Liver (tissue), 8 donors: ENCODE measurements at regions not wholly inside any gene's neighbourhood (a gene's known extent, or its start where the extent isn't known, plus 50 kb on each side); places are given as distances from the start of the nearest gene placed in this dataset.

Experiments used
- DNase-seq: peaks from one replicate; pipeline ENCODE4 v3.0.0-alpha.2; 2017; ENCODE audit warnings: low spot score
- H3K27ac ChIP-seq, 2 donors: one replicate each; pipeline ENCODE4 v1.7.0; 2013; ENCODE audit warnings: inconsistent platforms in 2 of 2, low read length in 2 of 2, control low read depth in 1 of 2, low read depth in 1 of 2, mild to moderate bottlenecking in 1 of 2
- H3K27me3 ChIP-seq, 4 donors: one replicate each; pipeline versions ENCODE4 v1.6.1 to v1.7.0; 2013; ENCODE audit warnings: low read length in 3 of 4, inconsistent platforms in 1 of 4, mild to moderate bottlenecking in 1 of 4, moderate library complexity in 1 of 4; ENCODE audit not compliant: control insufficient read depth in 4 of 4, insufficient read depth in 4 of 4
- H3K36me3 ChIP-seq, 4 donors: one replicate each; pipeline versions ENCODE4 v1.6.1 to v1.7.0; 2013; ENCODE audit warnings: low read length in 3 of 4, mild to moderate bottlenecking in 3 of 4, low read depth in 1 of 4, moderate library complexity in 1 of 4; ENCODE audit not compliant: control insufficient read depth in 4 of 4, insufficient read depth in 3 of 4
- H3K4me1 ChIP-seq, 4 donors: one replicate each; pipeline versions ENCODE4 v1.6.1 to v1.7.0; 2013; ENCODE audit warnings: low read length in 3 of 4, mild to moderate bottlenecking in 3 of 4, moderate library complexity in 1 of 4; ENCODE audit not compliant: control insufficient read depth in 4 of 4, insufficient read depth in 4 of 4
- H3K4me3 ChIP-seq, 3 donors: one replicate each; pipeline versions ENCODE4 v1.6.1 to v1.7.0; 2013; ENCODE audit warnings: low read length in 3 of 3, control low read depth in 1 of 3, low read depth in 1 of 3, mild to moderate bottlenecking in 1 of 3
- H3K9ac ChIP-seq, 2 donors: one replicate each; pipeline ENCODE4 v1.7.0; 2013; ENCODE audit warnings: low read length in 2 of 2, mild to moderate bottlenecking in 2 of 2, moderate library complexity in 2 of 2, control low read depth in 1 of 2, low read depth in 1 of 2
- H3K9me3 ChIP-seq, 4 donors: one replicate each; pipeline versions ENCODE4 v1.6.1 to v1.7.0; 2013; ENCODE audit warnings: low read length in 3 of 4; ENCODE audit not compliant: control insufficient read depth in 4 of 4
- ATF3 ChIP-seq: IDR thresholded peaks from 2 replicates; pipeline ENCODE4 v1.6.1; 2016; ENCODE audit warnings: antibody characterized with exemption
- CTCF ChIP-seq: fragments of 150-350 bp; IDR thresholded peaks from 2 replicates; pipeline ENCODE4 v1.5.1; 2017; ENCODE audit warnings: improper control_type of control experiment, low read depth, low read length; ENCODE audit not compliant: missing input control
- EGR1 ChIP-seq, 2 donors: IDR thresholded peaks; 2 replicates each; pipeline ENCODE4 v1.6.1; 2016 to 2018; ENCODE audit warnings: antibody characterized with exemption in 2 of 2, low read depth in 2 of 2
- FOXA1 ChIP-seq: IDR thresholded peaks from 2 replicates; pipeline ENCODE4 v1.6.1; 2016; ENCODE audit warnings: antibody characterized with exemption
- FOXA2 ChIP-seq: IDR thresholded peaks from 2 replicates; pipeline ENCODE4 v1.6.1; 2016; ENCODE audit warnings: antibody characterized with exemption
- GABPA ChIP-seq, 2 donors: IDR thresholded peaks in 1 of 2; conservative IDR thresholded peaks in 1 of 2; 2 replicates each; pipeline ENCODE4 v1.6.1; 2016; ENCODE audit warnings: antibody characterized with exemption in 2 of 2, mild to moderate bottlenecking in 1 of 2, moderate library complexity in 1 of 2
- HNF4A ChIP-seq, 2 donors: conservative IDR thresholded peaks; 2 replicates each; pipeline ENCODE4 v1.6.1; 2016; ENCODE audit warnings: antibody characterized with exemption in 2 of 2, mild to moderate bottlenecking in 2 of 2
- HNF4G ChIP-seq: IDR thresholded peaks from 2 replicates; pipeline ENCODE4 v1.6.1; 2016; ENCODE audit warnings: antibody characterized with exemption
- JUND ChIP-seq, 2 donors: IDR thresholded peaks; 2 replicates each; pipeline ENCODE4 v1.6.1; 2016; ENCODE audit warnings: antibody characterized with exemption in 2 of 2
- MAX ChIP-seq: IDR thresholded peaks from 2 replicates; pipeline ENCODE4 v1.6.1; 2016; ENCODE audit warnings: antibody characterized with exemption
- NR2F2 ChIP-seq: IDR thresholded peaks from 2 replicates; pipeline ENCODE4 v1.6.1; 2016; ENCODE audit warnings: antibody characterized with exemption
- REST ChIP-seq: IDR thresholded peaks from 2 replicates; pipeline ENCODE4 v1.6.1; 2016; ENCODE audit warnings: antibody characterized with exemption, mild to moderate bottlenecking
- RXRA ChIP-seq, 2 donors: IDR thresholded peaks; 2 replicates each; pipeline ENCODE4 v1.6.1; 2017 to 2018; ENCODE audit warnings: antibody characterized with exemption in 2 of 2, mild to moderate bottlenecking in 1 of 2
- SP1 ChIP-seq: IDR thresholded peaks from 2 replicates; pipeline ENCODE4 v1.6.1; 2018; ENCODE audit warnings: antibody characterized with exemption, mild to moderate bottlenecking
- TAF1 ChIP-seq: conservative IDR thresholded peaks from 2 replicates; pipeline ENCODE4 v1.6.1; 2016; ENCODE audit warnings: antibody characterized with exemption, mild to moderate bottlenecking
- YY1 ChIP-seq: IDR thresholded peaks from 2 replicates; pipeline ENCODE4 v1.6.1; 2016; ENCODE audit warnings: antibody characterized with exemption, mild to moderate bottlenecking
- WGBS: extraction: QIAGEN DNeasy Blood & Tissue Kit; methylation state at CpG from one replicate; pipeline ENCODE4 v1.1.7; 2013; 5-methylcytosine and 5-hydroxymethylcytosine counted together
- donor health status: healthy.
- donor health status: healthy.
- donor health status: healthy.
- donor health status: healthy.
- donor health status: healthy.

GRCh38 chr3:40920041-40920440 is 279.3 kb upstream of the CTNNB1 start:
- 85% methylated on average over 2 of the region's 2 CpGs for WGBS
- H3K27me3 ChIP-seq = no peaks in the 10 kb centered on the region
- no peak for TF ChIP-seq YY1
- TF ChIP-seq FOXA1 = no peak
- no peak for TF ChIP-seq ATF3
- TF ChIP-seq JUND (IDR thresholded peaks at IDR 0.05) = no peak
- no peak overlapping the region for H3K27ac ChIP-seq
- no peak for DNase-seq
- no peak overlapping the region for H3K9ac ChIP-seq
- H3K4me3 ChIP-seq = no peak overlapping the region
- H3K9me3 ChIP-seq = peaks cover 0 to 2% (median 0%) of the 10 kb centered on the region in 4 donors
- peaks cover 0 to 7% (median 5%) of the 10 kb centered on the region in 4 donors for H3K4me1 ChIP-seq
- H3K36me3 ChIP-seq = no peaks in the 10 kb centered on the region

- H3K9ac ChIP-seq = no peak overlapping the region
- 88% methylated on average over 3 of the region's 3 CpGs for WGBS
- no peak for DNase-seq
- H3K4me3 ChIP-seq = no peak overlapping the region
- H3K36me3 ChIP-seq = no peaks in the 10 kb centered on the region
- peaks cover 0 to 11% (median 7%) of the 10 kb centered on the region in 4 donors for H3K4me1 ChIP-seq
- H3K9me3 ChIP-seq = peaks cover 0 to 2% (median 0%) of the 10 kb centered on the region in 4 donors
- H3K27me3 ChIP-seq = no peaks in the 10 kb centered on the region
- H3K27ac ChIP-seq = no peak overlapping the region
- TF ChIP-seq MAX = no peak
- no peak for TF ChIP-seq HNF4G
- TF ChIP-seq NR2F2 = no peak
- TF ChIP-seq YY1 = no peak
- no peak for TF ChIP-seq FOXA1
- TF ChIP-seq HNF4A (conservative IDR thresholded peaks at IDR 0.05) = no peak
- TF ChIP-seq REST = no peak
- no peak for TF ChIP-seq RXRA (IDR thresholded peaks at IDR 0.05)
- no peak for TF ChIP-seq FOXA2
- TF ChIP-seq CTCF = no peak
- TF ChIP-seq SP1 = no peak
- TF ChIP-seq GABPA (IDR thresholded peaks at IDR 0.05 in 1 of 2, conservative IDR thresholded peaks at IDR 0.05 in 1 of 2) = no peak
- no peak for TF ChIP-seq EGR1 (IDR thresholded peaks at IDR 0.05; ENCODE audit: low read depth in 2 of 2)
- TF ChIP-seq TAF1 = no peak
- TF ChIP-seq JUND (IDR thresholded peaks at IDR 0.05) = no peak
Observed at GRCh38 chr3:40921251-40921650, 278.1 kb upstream of the CTNNB1 start.
